HG02610 (cell line): ENCODE measurements at regions not wholly inside any gene's neighbourhood (a gene's known extent, or its start where the extent isn't known, plus 50 kb on each side); places are given as distances from the start of the nearest gene placed in this dataset.
"Not testable (repeated sequence)": the region's sequence is repeated elsewhere in the genome, so short reads cannot be mapped to it uniquely, and the experiment has no call there.

Experiments used
- ATAC-seq: cut with Tn5 transposase; IDR thresholded peaks from one replicate; pipeline ENCODE4 v1.9.1; 2021; ENCODE audit warnings: mild to moderate bottlenecking, moderate library complexity; ENCODE audit not compliant: unreplicated experiment

DNA sequence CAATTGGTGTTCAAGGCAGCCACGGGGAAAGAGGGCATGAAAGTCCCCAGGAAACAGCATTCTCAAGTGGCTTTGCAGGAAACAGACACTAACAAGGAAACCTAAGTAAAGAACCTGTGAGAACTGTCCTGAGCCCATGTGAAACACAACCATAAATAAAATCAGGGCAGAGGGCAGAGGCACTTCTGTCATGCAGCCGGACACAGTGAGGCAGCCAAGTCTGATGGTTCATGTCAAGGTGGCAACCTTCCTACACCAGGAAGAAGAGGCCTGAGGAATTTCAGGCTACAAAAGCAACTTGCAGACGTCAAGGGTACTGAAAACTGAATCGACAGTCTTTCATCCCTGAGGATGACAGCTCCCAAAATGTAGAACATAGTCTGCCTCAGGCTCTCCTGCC lies 458.2 kb upstream of the NPVF start:
- ATAC-seq = no peak

DNA sequence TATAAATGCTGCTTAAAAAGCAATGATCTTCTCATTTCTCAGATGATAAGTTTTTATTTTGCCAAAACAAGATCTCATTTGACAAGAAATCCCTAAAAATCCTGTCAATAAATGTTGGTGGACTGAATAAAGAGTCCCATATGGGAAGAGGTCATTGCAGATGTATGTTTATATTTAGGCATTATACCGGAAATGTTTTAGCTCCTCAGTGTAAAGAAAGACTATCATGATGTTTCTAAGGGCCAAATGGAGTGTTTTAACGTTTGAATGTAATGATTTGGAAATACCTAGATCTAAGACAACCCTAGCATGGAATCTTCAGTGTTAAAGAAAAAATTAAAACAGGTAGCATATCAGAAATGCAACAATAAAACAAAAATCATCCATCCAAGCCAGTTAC lies 457.8 kb upstream of the NFE2L3 start:
- ATAC-seq = no peak

- ATAC-seq = no peak
These were observed 457.3 kb upstream of the NFE2L3 start for GRCh38 chr7:25694699-25695098.

- ATAC-seq = no peak
These were observed 455.4 kb upstream of the NFE2L3 start for GRCh38 chr7:25696571-25696970.

DNA sequence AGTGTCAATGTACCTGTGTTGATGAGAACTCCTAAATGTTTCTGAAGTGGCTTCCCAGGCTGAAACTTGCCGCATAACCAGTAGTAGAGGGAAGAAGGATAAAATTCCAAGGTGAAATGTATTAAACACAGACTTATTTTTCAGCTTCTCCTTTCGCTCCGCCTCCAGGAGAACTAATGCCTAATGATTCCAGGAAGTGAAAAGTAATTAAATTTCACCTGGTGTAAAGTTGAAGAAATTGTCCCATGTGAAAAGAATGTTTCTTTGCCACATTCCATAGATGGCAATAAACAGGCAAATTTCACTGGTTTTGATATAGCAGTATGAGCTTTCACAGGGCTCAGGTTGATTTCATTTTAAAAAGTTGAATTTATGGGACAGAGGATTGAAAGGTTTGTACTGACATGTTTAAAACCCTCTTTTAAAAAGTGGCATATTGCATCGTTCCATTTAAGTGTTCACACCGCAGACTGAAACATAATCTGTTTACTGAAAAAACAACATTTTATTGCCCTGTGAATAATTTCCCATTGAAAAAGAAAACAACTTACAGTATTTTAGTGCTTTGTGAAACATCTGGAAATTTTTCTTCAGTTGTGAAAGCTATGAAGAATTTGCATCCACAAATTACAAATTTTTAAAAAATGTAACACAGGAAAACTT lies 453.4 kb upstream of the NFE2L3 start:
- no peak for ATAC-seq

GRCh38 chr7:25700141-25700540 lies 451.9 kb upstream of the NFE2L3 start:
- not testable (repeated sequence) for ATAC-seq

DNA sequence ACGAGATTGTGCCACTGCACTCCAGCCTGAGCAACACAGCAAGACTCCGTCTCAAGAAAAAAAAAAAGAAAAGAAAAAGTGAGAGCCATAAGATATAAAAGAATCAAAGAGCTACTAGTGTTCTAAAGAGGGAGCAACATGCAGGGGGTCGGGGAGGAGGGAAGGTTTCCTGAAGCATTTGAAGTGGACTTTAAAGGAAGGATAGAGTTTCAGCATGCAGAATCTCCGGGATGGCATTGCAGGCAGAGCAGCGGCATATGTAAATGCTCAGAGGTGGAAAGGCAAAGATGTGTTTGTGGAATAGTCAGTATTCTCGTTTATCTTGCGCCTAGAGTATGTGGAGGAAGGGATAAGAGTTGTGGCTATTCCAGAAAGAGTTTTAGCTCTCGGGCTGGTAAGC lies 447.6 kb upstream of the NFE2L3 start:
- ATAC-seq = no peak

DNA sequence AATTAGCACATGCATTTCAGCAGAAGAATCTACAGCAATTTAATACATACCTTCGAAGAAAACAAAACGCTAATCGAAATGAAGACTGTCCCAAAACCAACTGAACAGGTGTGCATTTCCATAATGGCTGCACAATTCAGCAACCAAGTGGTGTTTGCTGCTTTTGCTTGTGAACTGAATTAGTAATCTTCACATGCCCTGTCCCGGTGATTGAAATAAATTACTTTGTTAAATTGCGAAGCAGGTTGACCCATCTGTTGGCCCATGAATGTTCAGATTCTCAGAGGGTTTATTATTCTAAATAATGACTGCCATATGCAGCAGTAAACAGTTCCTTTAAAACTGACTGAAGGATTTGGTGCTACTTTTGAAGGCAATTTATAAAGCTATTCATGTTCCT lies 445.2 kb upstream of the NFE2L3 start:
- no peak for ATAC-seq

GRCh38 chr7:25707768-25708620 lies 444.0 kb upstream of the NFE2L3 start:
- ATAC-seq = no peak

GRCh38 chr7:25710959-25711358 lies 441.0 kb upstream of the NFE2L3 start:
- no peak for ATAC-seq

DNA sequence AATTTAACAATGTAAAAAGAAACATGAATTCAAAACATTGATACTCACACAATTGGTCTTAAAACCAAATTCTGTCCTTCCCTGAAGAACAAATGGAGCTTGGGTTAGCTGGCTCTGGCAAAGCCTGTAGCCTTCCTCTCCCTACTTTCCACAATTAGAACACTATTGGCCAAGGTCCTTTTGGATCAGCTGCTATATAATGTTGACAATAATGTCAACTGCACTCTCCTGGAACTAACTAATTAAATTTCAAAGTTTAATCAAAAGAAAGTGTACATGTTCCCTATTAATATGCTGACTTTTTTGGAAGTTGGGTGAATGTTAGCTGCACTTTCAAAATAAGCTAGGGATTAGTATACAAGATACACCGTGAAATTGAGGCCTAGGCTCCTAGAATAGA lies 440.1 kb upstream of the NFE2L3 start:
- no peak for ATAC-seq

DNA sequence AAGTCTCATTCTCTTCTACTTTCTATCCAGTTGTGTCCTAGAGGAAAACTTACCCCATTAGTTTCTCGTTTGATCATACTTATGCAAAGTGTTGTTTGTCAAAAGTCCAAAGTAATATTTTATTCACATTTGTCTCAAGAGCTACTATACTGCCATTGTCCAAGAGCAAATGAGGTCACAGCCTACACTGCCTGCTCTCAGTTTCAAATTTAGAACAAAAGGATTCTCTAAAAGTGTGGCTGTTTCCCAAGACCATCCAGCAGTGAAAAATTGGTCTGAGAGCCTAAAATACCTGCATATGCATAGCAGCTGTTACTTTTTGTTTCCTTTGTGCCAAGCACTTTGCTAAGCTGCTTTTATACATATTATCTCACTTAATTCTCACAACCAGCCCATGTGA lies 439.5 kb upstream of the NFE2L3 start:
- ATAC-seq = no peak

GRCh38 chr7:25714013-25714412 lies 438.0 kb upstream of the NFE2L3 start:
- ATAC-seq = no peak

DNA sequence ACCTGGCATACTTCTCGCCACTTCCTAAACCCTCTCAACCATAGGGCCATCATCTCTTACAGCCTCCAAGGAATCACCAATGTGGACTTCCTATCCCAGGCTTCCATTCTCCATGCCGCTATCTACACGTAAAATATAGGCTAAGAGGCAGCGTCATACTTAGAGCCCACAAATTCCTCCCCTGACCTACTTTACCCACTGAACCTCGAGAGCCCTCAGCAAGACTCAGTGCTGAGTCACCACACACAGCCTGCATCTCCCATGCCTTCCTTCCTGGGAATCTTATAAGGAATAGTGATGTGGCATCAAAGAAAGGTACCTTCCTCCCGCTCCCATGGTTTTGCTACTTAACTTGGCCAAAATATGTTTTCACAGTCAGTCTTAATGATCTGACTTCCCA lies 435.6 kb upstream of the NFE2L3 start:
- ATAC-seq = no peak

- ATAC-seq = no peak
These were observed 433.4 kb upstream of the NFE2L3 start for GRCh38 chr7:25718596-25718995.

DNA sequence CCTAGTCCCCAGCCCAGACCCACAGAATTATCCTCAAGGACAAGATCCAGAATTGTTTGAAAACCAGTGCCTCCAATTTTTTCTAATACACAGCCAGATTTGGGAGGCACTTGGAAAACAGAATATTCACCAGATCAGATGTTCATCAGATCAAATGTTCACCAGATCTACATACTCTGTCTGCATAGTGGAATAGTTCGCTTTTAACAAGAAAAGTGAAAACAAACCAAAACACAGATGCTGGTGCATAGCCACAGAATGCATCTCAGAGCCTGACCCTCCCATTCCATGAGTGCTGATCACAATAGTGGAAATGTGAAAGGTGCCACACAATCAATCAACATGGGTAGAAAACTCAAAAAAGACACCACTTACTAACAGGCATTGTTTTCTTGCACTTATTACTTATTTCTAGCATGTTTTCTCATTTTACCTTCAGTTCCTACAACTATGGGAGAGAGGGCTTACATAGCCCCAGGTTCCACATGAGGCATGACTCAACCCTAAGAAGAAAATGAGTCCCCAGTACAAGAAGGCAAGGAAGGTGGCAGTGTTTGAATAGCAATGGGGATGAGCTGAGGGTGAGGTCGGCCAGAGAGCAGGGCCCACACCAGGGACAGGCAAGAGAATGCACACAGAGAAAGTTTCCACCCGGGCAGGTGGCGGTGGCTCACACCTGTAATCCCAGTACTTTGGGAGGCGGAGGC lies 432.7 kb upstream of the NFE2L3 start:
- no peak for ATAC-seq

DNA sequence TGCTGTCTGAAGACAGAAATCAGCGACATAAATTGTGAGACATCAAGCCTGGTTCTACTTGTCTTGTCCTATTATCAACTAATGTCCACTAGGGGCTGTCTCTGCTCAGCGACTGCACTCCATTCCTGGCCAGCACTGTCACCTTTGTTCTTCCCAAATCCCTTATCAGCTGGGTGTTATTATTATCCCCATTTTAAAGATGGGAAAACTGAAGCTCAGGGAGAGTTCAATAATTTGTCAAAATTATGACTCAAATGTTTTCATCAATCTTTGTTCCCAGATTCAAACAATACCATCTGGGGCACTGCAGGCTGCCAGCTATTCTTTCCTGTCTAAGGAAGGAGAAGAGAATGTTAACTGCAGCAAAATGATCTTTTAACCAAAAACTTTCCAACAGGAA lies 431.6 kb upstream of the NFE2L3 start:
- no peak for ATAC-seq

- ATAC-seq = no peak
These were observed 429.1 kb upstream of the NFE2L3 start for GRCh38 chr7:25722856-25723255.

DNA sequence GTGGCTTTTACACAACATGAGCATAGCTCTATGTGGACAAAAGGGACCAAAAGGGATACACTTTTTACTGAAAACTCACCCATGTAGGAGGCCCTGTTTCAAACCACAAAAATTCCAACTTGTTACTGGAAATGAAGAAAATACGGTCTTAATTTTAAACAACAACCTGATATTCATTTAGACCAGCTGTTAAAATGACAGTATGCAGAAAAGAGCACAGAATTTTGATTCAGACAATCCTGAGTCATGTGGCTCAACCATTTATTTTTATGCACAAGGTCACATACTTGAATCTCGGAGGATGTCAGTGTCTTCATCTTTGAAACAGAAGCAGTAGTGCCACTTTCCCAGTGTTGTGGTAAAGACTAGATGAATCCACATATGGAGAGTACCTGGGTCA lies 426.5 kb upstream of the NFE2L3 start:
- ATAC-seq = no peak

GRCh38 chr7:25726170-25726780 lies 425.7 kb upstream of the NFE2L3 start:
- ATAC-seq = no peak

DNA sequence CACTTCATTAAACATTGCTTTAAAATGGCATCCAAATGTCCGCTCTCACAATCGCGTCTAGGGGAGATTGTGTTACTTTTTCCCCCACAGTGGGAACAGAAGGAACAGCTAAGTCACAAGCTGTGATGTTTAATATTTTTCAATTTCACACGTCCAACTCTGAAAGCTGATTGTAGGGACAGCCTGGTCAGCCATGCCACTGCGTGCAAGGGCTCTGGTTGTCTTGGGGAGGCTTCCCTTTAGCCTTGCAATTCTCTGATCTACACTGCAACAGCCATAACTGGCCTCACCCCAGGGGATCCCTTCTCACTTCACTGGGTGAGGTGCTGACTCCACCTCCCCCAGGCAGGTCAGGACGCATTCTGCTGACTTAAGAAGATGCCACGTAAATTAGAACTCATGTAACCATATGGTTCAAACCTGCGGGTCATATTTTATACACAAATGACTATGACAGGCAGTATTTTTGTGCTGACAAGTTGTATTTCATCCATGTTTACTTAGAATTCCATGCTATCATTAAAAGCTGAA lies 425.2 kb upstream of the NFE2L3 start:
- no peak for ATAC-seq
